Thyroid gland (tissue), 4 donors: ENCODE measurements at regions not wholly inside any gene's neighbourhood (a gene's known extent, or its start where the extent isn't known, plus 50 kb on each side); places are given as distances from the start of the nearest gene placed in this dataset.

Experiments
- DNase-seq, 2 donors: peaks; one replicate each; pipeline ENCODE4 v3.0.0-alpha.2; 2019
- H3K27ac ChIP-seq, 3 donors: fragments of 200-600 bp; sonication (generic); 1 replicate in 2 of 3; 2 replicates in 1 of 3; pipeline ENCODE4 v1.5.1; 2016 to 2019; ENCODE audit warnings: mild to moderate bottlenecking in 1 of 3, moderate library complexity in 1 of 3
- H3K27me3 ChIP-seq: fragments of 200-600 bp; sonication (generic); one replicate; pipeline ENCODE4 v1.5.1; 2019
- H3K36me3 ChIP-seq, 2 donors: fragments of 200-600 bp; sonication (generic); one replicate each; pipeline ENCODE4 v1.5.1; 2016 to 2019
- H3K4me1 ChIP-seq, 2 donors: fragments of 200-600 bp; sonication (generic); one replicate each; pipeline ENCODE4 v1.5.1; 2017 to 2019
- H3K4me3 ChIP-seq, 3 donors: fragments of 200-600 bp; sonication (generic); replicated peaks in 1 of 3; 1 replicate in 2 of 3; 2 replicates in 1 of 3; pipeline ENCODE4 v1.5.1; 2016; ENCODE audit warnings: mild to moderate bottlenecking in 1 of 3
- H3K9me3 ChIP-seq: fragments of 200-600 bp; sonication (generic); one replicate; pipeline ENCODE4 v1.5.1; 2017
- POLR2A ChIP-seq, 2 donors: fragments of 450-650 bp; IDR thresholded peaks; one replicate each; pipeline ENCODE4 v1.6.1; 2017; ENCODE audit warnings: antibody characterized with exemption in 2 of 2, mild to moderate bottlenecking in 2 of 2, moderate library complexity in 1 of 2
- WGBS, 2 donors: methylation state at CpG; one replicate each; pipeline ENCODE4 v1.1.5; 2017; 5-methylcytosine and 5-hydroxymethylcytosine counted together
- intact Hi-C: fragments of 100-400 bp; cut with DNase I; formaldehyde crosslinking; loops from one replicate; pipeline ENCODE4 v1.15.1; 2023
- TF ChIP-seq, protein P1 (sequence below), 6 experiments: fragments of 200-600 bp in 3 of 6; fragments of 450-650 bp in 3 of 6; sonication (generic) in 3 of 6; IDR thresholded peaks; one replicate each; pipeline ENCODE4 v1.5.1; 2016 to 2019; ENCODE audit warnings: antibody characterized with exemption in 6 of 6, mild to moderate bottlenecking in 2 of 6, inconsistent platforms in 1 of 6, moderate library complexity in 1 of 6

DNA sequence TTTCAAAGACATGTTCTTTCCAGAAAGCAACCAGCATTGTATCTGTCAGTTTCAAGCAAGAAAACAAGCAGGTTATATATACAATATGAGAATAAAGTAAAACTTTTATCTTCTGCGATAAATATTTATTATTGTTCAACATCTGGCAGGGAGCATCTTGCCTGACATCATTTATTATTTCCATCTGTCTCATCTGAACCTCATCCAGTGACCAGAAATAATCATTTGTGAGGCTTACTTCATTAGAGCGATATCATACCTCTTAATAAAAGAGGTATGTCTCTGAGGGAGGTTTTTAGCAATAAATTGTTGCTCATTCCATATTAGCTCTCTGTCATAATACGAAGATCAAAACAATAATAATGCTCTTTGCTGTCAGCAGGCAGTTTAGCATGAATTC is 226.1 kb downstream of the CDC14C start:
- TF ChIP-seq, protein P1, sequence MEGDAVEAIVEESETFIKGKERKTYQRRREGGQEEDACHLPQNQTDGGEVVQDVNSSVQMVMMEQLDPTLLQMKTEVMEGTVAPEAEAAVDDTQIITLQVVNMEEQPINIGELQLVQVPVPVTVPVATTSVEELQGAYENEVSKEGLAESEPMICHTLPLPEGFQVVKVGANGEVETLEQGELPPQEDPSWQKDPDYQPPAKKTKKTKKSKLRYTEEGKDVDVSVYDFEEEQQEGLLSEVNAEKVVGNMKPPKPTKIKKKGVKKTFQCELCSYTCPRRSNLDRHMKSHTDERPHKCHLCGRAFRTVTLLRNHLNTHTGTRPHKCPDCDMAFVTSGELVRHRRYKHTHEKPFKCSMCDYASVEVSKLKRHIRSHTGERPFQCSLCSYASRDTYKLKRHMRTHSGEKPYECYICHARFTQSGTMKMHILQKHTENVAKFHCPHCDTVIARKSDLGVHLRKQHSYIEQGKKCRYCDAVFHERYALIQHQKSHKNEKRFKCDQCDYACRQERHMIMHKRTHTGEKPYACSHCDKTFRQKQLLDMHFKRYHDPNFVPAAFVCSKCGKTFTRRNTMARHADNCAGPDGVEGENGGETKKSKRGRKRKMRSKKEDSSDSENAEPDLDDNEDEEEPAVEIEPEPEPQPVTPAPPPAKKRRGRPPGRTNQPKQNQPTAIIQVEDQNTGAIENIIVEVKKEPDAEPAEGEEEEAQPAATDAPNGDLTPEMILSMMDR (IDR thresholded peaks at IDR 0.05), result no peak
- TF ChIP-seq POLR2A (IDR thresholded peaks at IDR 0.05), result no peak
- no peak overlapping the region for H3K4me3 ChIP-seq
- WGBS, 2 donors, result 82 to 84% methylated on average over 3 of the region's 3 CpGs

DNA sequence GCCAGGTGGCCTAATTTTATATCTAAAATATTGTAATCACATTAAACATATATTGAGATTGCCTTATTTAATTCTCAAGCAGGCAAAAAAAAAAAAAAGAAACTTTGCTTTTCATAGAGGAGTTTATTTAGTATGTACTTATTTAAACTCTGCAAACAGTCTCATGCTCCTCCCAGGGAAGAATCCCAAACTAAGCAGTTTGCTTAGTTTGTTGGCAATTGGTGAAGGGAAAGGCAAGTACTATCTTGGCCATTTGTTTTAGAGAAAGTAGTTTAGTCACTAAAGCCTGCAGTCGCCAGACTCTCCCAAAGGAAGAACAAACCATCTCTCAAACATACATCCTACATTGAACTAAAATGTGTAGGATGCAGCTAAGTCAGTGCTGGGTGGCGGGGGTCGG is 226.8 kb downstream of the CDC14C start:
- no peaks in the 10 kb centered on the region for H3K9me3 ChIP-seq
- TF ChIP-seq, protein P1 (IDR thresholded peaks at IDR 0.05), result no peak
- no peak for TF ChIP-seq POLR2A (IDR thresholded peaks at IDR 0.05)
- intact Hi-C loops, result no loop called here
- no peak for DNase-seq
- no peak overlapping the region for H3K4me3 ChIP-seq
- H3K36me3 ChIP-seq, result no peaks in the 10 kb centered on the region
- H3K4me1 ChIP-seq, result no peaks in the 10 kb centered on the region
- 86 to 88% methylated on average over 3 of the region's 3 CpGs for WGBS, 2 donors
- H3K27ac ChIP-seq, result no peak overlapping the region
- no peaks in the 10 kb centered on the region for H3K27me3 ChIP-seq

More for the DNA sequence above, 226.1 kb downstream of the CDC14C start:
- Histone ChIP-seq H3K4me1 (no peaks in the 10 kb centered on the region), H3K27ac (no peak overlapping the region), H3K27me3 (no peaks in the 10 kb centered on the region), H3K9me3 (no peaks in the 10 kb centered on the region), H3K36me3 (no peaks in the 10 kb centered on the region)
- intact Hi-C loops, result no loop called here
- DNase-seq, result no peak

DNA sequence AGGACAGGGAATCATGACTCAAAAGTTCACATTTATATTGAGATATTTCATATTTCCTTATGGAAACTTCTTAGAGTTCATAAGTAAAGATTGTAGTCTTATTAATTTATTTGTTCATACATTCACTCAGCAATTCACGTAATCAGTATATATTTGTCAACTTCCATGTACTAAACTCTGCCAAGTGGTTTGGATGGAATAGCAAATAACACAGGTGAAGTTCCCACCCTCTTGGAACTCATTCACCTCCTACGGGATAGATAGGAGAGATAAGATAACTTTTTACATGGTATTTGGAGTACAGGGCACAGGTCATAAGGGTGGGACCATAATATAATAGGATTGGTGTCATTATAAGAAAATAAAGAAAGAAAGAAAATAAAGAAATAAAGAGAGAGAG is 234.0 kb downstream of the CDC14C start:
- intact Hi-C loops, result no loop called here
- Histone ChIP-seq H3K27ac (no peak overlapping the region), H3K27me3 (no peaks in the 10 kb centered on the region), H3K4me3 (no peak overlapping the region), H3K4me1 (no peaks in the 10 kb centered on the region), H3K36me3 (no peaks in the 10 kb centered on the region), H3K9me3 (no peaks in the 10 kb centered on the region)
- no peak for DNase-seq
- WGBS, 2 donors, result 81 to 82% methylated on average over 2 of the region's 2 CpGs
- TF ChIP-seq, protein P1 (IDR thresholded peaks at IDR 0.05), result no peak
- TF ChIP-seq POLR2A (IDR thresholded peaks at IDR 0.05), result no peak

DNA sequence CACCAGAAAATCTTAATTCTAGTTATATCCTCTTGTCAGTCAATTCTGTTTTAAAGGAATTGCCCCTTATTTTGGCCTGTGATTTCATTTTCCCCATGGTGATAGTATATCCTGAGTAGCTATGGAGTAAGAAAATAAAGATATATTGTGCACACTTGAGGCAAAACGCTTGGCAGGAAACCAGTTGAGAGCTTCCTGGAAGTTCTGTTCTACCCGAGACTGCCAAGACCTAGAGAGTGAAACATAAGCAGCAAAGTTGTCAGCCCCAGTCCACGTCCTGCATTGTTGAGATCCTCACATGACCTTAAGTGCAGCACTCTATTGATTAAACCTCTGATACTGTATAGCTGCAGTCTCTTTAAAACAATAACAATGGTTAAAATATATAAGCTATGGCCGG is 235.2 kb downstream of the CDC14C start:
- no peaks in the 10 kb centered on the region for H3K9me3 ChIP-seq
- no peak for DNase-seq
- no peak overlapping the region for H3K27ac ChIP-seq
- no peaks in the 10 kb centered on the region for H3K27me3 ChIP-seq
- TF ChIP-seq, protein P1 (IDR thresholded peaks at IDR 0.05), result no peak
- TF ChIP-seq POLR2A (IDR thresholded peaks at IDR 0.05), result no peak
- 28 to 32% methylated on average over 4 of the region's 4 CpGs for WGBS, 2 donors
- H3K36me3 ChIP-seq, result no peaks in the 10 kb centered on the region
- no peak overlapping the region for H3K4me3 ChIP-seq
- no peaks in the 10 kb centered on the region for H3K4me1 ChIP-seq
- intact Hi-C loops, result no loop called here

DNA sequence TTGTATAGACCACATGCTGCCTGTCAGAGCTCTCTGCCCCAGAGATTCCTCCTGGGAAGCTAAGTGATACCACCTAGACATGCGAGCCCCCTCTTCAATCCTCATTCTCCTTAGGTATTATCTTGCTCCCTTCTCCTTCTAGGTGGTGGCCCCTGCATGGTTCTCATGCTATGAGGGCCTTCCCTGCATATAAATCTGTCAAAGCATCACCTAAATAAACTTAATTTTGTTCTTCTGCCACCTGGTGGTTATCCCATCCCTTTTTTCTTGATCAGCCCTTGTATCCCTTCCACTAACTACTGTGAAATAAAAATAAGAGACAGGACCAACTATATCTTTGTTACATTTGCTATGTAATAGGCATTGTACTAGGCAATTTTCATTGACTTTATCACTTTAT is 242.1 kb downstream of the CDC14C start:
- intact Hi-C loops, result no loop called here
- no peak for DNase-seq
- H3K4me3 ChIP-seq, result no peak overlapping the region
- TF ChIP-seq POLR2A (IDR thresholded peaks at IDR 0.05), result no peak
- TF ChIP-seq, protein P1 (IDR thresholded peaks at IDR 0.05), result no peak
- no peak overlapping the region for H3K27ac ChIP-seq
- no peaks in the 10 kb centered on the region for H3K9me3 ChIP-seq
- H3K36me3 ChIP-seq, result no peaks in the 10 kb centered on the region
- no peaks in the 10 kb centered on the region for H3K27me3 ChIP-seq
- no peaks in the 10 kb centered on the region for H3K4me1 ChIP-seq
- 86 to 91% methylated on average over 1 of the region's 1 CpG for WGBS, 2 donors
